Omental fat pad (tissue), 3 donors: ENCODE measurements at regions not wholly inside any gene's neighbourhood (a gene's known extent, or its start where the extent isn't known, plus 50 kb on each side); places are given as distances from the start of the nearest gene placed in this dataset.
A peak's percentile ranks its signal among the peaks of the same experiment; 100 is the strongest.

ENCODE experiments used
- ATAC-seq: fragments of 150-250 bp; one replicate; pipeline ENCODE4 v1.9.1; 2016; ENCODE audit warnings: mild to moderate bottlenecking, moderate library complexity; ENCODE audit not compliant: low FRiP score
- DNase-seq: peaks from one replicate; pipeline ENCODE4 v3.0.0-alpha.2; 2019; ENCODE audit warnings: low spot score
- TF ChIP-seq, protein P1 (sequence below), 3 donors: fragments of 450-650 bp; IDR thresholded peaks; one replicate each; pipeline ENCODE4 v1.5.1; 2016 to 2017; ENCODE audit warnings: antibody characterized with exemption in 3 of 3, mild to moderate bottlenecking in 3 of 3, moderate library complexity in 2 of 3

DNA sequence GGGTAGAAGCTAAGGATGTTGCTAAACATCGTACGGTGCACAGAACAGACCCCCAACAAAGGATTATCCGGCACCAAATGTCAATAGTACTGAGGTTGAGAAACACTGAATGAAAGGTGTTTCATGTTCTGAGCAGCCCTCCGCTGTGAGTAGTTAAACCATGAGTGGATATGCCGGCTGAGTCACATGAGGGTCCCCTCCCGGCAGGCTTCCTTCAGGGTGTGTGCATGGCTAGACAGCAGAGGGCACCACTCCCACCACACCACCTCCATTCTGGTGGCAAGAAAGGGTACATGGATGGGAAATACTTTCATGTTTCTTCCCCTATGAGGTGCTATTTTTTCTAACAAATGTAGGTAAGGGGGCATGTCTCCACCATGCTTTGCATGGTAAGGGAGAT is 128.3 kb upstream of the SEMA6D start:
- TF ChIP-seq, protein P1, sequence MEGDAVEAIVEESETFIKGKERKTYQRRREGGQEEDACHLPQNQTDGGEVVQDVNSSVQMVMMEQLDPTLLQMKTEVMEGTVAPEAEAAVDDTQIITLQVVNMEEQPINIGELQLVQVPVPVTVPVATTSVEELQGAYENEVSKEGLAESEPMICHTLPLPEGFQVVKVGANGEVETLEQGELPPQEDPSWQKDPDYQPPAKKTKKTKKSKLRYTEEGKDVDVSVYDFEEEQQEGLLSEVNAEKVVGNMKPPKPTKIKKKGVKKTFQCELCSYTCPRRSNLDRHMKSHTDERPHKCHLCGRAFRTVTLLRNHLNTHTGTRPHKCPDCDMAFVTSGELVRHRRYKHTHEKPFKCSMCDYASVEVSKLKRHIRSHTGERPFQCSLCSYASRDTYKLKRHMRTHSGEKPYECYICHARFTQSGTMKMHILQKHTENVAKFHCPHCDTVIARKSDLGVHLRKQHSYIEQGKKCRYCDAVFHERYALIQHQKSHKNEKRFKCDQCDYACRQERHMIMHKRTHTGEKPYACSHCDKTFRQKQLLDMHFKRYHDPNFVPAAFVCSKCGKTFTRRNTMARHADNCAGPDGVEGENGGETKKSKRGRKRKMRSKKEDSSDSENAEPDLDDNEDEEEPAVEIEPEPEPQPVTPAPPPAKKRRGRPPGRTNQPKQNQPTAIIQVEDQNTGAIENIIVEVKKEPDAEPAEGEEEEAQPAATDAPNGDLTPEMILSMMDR (IDR thresholded peaks at IDR 0.05): no peak
- peak; percentile 53 for ATAC-seq
- no peak for DNase-seq

DNA sequence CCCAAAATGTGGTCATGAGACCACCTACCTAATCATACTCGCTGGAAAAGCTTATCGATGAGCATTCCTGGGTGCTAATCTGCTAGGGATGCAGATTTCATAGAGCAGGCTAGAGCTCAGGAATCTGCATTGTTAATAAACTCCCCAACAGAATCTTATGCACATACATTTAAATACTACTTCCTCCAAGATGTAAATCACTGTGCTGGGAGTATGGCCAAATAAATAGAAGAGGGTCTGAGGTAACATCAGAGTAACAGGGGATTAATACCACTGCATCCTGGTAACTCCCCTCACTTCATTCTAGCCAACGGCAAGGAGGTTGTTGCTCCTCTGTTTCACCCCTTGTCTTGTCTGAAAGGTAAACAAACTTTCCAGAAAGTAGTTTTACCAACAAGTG is 118.3 kb upstream of the SEMA6D start:
- DNase-seq (no peak), ATAC-seq (no peak)
- TF ChIP-seq, protein P1 (IDR thresholded peaks at IDR 0.05): no peak

DNA sequence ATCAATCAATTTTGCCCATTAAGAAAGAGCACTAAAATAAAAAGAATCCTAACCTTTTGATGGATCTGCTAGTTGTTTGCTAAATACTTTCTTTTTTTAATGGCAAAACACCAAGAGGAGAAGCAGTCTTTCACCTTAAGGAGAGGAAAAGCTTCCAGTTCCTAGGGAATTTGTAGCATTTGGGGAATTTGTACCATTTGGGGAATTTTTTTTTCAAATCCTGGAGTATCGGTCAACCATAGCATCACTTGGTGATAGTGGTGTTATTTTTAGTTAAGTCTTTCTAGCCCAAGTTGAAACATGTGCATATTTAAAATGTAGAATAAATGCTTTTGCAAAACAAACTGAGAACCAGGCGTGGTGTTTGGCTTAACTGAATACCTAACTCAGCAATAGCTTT is 117.5 kb upstream of the SEMA6D start:
- TF ChIP-seq, protein P1 (IDR thresholded peaks at IDR 0.05): no peak
- no peak for DNase-seq
- ATAC-seq: no peak

DNA sequence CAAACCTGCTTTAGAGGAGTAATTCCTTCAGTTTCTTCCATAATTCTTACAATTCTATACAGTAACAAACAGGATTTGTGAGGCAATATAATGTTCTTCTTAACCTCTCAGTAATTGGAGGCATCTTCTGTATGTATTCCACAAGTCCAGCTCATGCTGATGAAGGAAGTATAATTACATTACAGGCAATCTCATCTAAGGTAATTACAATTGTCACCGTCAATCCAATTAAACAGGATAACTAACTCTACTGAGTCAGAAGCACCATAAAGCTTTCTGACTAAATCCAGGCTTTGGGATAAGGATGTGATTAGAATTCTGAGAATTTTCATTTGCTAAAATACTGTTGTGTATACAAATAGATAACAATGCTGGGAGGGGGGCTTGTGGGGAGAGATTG is 115.2 kb upstream of the SEMA6D start:
- ATAC-seq (no peak), DNase-seq (no peak)

DNA sequence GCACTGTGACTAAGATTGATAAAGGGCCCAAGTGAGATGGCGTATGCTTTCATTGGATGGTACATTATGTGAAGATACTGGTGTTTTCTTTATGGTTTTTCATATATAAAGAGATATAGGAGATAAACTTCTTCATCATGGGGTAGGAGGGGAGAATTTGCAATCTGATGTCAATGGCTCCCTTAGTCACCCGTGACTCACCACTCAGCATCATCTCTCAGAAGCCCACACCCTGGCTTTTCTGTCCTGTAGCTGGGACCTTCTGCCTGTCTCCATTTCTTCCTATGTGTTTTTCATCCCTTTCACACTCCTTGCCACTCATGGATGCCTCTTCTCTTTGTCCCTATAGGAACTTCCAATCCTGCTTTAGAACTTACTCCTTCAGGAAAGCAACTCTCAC is 114.3 kb upstream of the SEMA6D start:
- ATAC-seq: no peak
- TF ChIP-seq, protein P1 (IDR thresholded peaks at IDR 0.05): no peak
- DNase-seq: no peak

More for the DNA sequence above, 115.2 kb upstream of the SEMA6D start:
- TF ChIP-seq, protein P1 (IDR thresholded peaks at IDR 0.05): no peak

DNA sequence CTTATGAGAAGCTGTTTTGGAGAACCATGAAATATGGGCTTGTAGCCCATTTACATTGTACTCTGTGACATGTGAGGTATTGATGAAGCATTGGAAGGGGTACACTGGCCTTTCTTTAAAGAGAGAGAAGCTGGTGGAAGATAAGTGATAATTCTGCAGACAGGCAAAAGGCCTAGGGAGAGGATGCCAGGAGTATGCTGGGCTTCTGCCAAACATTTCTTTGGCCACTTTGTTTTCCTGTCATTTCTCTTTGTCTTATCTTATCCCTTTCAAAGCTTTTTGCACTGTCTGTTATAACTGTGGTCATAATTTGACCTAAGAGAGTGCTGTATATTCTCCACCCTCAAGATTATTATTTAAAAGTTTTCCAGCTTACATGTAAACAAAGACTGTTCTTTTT is 109.6 kb upstream of the SEMA6D start:
- TF ChIP-seq, protein P1 (IDR thresholded peaks at IDR 0.05): no peak
- DNase-seq (no peak), ATAC-seq (no peak)

DNA sequence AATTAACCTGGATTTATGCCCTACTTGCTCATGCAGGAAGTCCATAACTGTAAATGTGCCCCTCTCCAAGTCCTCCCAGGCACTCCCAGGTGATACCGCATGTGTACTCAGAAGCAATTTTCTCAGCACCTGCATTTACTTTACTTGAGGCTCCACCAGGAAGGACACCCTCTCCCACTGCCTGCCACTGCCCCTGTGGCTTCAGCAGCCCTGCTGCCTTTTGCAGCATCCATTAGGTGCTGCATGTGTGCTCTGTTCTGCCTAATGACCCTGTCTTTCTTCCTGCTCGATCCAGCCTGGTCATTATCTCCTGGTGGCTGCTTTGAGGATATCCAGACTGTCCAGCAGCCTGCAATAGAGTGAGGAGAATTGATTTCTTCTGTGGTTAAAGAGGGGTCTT is 107.6 kb upstream of the SEMA6D start:
- TF ChIP-seq, protein P1 (IDR thresholded peaks at IDR 0.05): no peak
- no peak for DNase-seq
- ATAC-seq: no peak
